Stimulated activated CD8-positive, alpha-beta memory T cell treated with anti-CD3 and anti-CD28 coated beads, Interleukin-7, amount 100 ng/mL, for 48 hours (primary cell): ENCODE measurements at regions not wholly inside any gene's neighbourhood (a gene's known extent, or its start where the extent isn't known, plus 50 kb on each side); places are given as distances from the start of the nearest gene placed in this dataset.
"Not testable (repeated sequence)": the region's sequence is repeated elsewhere in the genome, so short reads cannot be mapped to it uniquely, and the experiment has no call there.

Experiments used
- DNase-seq, 2 donors: peaks; one replicate each; pipeline ENCODE4 v3.0.0-alpha.2; 2020; ENCODE audit warnings: low read depth in 1 of 2; ENCODE audit errors: extremely low read depth in 1 of 2

DNA sequence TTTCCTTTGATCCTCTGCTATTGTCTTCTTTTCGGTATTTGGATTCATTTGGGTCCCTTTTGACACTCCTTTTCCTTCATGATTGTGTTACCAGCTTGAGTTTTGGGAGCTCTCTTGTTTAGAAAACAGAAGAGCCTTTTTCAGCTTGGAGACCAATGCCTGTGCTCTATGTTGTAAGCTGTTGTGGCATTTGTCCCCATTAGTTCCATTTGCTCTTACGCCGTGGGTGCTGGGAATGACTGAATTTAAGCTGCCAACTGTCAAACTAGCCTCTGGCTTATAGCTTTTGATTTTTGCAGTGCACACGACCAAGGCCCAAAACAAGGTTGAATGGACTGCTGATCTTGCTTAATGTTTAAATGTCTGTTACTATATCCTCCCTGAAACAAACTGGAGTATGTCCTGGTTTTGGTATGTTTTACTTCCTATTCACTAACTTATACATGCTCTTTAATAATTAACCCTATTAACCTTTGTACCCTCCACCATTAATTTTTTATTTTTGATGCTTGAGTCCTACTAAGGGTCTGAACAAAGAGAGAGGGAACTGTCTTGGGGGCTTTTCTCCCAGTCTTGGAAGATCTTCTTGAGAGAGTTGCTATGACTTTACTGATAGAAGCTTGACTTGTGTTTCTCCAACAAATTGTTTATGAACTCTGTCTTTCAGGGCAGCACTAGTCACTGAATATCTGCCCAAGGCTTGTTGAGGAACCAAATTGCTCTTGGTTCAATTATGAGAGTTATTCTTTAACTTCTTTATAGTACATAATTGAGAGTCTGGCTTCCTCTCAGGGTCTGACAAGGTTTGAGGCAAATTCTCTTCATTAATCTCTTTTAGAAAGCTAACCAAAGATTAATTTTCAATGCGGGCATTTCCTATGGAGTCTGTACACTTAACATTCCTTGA lies 100.3 kb upstream of the SIRPG start:
- no peak for DNase-seq

DNA sequence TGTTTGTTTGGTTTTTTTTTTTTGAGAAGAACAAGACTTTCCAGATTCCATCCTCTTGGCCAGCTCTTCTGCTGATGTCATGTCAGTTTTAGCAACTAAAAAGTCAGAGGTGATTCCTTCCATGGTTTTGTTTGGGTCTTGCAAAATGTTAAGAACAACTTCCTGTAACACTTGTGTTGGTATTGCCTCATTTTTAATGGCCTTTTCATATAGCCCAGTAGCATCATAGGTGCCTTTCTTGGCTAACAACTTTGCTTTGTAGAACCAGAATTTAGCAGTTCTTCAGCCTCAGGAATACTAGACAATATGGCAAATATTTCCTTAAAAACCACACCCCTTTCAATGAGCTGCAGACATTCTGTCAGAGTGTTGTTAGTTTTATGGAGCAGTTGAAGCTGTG lies 99.5 kb upstream of the SIRPG start:
- DNase-seq, result no peak

DNA sequence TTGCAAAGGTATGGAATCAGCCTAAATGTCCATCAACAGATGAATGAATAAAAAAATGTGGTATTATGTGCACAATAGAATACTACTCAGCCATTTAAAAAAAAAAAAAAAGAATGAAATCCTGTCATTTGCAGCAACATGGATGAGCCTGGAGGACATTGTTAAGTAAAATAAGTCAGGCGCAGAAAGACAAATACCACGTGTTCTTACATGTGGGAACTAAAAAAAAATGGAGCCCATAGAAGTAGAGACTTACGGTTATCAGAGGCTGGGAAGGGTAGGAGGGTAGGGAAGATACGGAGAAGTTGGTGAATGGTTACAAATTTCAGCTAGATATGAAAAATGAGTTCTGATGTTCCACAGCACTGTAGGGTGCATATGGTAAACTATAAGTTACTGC lies 97.2 kb upstream of the SIRPG start:
- no peak for DNase-seq

DNA sequence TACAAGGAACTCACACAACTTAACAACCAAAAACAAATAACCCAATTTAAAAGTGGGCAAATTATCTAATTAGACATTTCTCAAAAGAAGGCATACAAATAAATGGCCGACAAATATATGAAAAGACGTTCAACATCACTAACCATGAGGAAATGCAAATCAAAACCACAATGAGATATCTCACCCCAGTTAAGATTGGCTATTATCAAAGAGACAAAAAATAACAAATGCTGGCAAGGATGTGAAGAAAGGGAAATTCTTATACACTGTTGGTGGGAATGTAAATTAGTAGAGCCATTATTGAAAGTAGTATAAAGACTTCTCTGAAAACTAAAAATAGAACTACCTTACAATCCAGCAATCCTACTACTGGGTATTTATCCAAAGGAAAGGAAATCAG lies 96.7 kb upstream of the SIRPG start:
- DNase-seq, result no peak

DNA sequence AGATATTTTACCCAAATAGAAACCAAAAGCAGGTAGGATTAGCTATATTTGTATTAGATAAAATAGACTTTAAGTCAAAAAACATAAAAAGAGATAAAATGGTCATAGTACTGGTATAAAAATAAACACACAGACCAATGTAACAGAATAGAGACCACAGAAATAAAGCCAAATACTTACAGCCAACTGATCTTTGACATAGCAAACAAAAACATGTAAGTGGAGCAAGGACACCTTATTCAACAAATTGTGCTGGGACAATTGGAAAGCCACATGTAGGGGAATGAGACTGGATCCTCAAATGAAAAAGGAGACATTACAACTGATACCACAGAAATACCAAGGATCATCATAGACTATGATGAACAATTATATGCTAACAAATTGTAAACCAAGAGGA lies 94.5 kb upstream of the SIRPG start:
- DNase-seq, result no peak

DNA sequence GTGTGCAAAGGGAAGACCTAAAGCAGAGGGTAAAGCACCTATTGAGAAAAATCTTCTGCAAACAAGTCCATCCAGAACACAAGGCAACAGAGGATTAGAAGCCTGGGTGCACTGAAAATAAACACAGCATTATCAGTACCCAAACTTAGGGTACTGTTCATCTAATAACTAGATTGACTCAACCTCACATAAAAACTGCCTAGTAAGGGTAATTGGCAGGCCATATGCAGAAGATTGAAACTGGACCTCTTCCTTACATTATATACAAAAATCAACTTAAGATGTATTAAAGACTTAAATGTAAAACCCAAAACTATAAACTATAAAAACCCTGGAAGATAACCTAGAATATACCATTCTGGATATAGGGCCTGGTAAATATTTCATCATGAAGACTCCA lies 91.2 kb upstream of the SIRPG start:
- no peak for DNase-seq

DNA sequence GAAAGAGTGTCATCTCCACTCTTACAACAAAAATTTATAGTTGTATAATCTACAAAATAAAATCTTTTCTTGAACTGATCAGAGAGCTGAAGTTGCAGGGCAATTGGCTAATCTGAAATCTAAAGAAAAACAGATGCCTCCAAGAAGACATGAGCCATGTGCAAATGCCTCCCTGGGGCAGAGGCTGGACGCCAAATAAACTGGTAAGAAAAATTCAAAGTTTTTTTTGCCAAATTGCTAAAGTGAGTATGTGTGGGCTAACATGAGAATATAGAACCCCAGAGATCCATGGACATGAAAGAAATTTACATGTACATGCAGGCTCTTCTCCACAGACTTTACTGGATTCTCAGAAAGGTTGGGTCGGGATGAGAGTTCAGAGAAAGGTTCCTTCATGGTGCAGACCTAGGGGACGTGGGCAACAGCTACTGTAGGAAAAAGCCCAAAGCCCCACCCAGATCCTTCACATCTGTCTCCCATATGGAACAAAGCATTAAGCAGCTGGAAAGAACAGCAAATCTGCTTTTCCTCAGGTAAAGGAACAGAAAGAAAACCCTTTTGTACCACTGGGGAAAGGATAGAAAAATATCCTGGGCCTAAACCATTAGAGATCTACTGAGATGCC lies 90.5 kb upstream of the SIRPG start:
- no peak for DNase-seq

DNA sequence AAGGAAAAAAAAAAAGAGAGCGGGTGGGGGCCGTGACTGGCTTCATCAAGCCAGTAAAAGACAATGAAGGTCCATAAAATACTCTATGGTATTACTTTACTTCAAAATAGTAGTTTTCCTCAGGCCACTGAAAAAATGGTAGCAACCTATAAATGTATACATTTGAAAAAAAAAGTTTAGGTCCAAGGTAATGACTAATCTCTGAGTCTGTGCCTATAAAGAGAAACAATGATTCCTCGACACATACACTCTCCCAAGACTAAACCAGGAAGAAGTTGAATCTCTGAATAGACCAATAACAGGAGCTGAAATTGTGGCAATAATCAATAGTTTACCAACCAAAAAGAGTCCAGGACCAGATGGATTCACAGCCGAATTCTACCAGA lies 84.5 kb upstream of the SIRPG start:
- not testable (repeated sequence) for DNase-seq

DNA sequence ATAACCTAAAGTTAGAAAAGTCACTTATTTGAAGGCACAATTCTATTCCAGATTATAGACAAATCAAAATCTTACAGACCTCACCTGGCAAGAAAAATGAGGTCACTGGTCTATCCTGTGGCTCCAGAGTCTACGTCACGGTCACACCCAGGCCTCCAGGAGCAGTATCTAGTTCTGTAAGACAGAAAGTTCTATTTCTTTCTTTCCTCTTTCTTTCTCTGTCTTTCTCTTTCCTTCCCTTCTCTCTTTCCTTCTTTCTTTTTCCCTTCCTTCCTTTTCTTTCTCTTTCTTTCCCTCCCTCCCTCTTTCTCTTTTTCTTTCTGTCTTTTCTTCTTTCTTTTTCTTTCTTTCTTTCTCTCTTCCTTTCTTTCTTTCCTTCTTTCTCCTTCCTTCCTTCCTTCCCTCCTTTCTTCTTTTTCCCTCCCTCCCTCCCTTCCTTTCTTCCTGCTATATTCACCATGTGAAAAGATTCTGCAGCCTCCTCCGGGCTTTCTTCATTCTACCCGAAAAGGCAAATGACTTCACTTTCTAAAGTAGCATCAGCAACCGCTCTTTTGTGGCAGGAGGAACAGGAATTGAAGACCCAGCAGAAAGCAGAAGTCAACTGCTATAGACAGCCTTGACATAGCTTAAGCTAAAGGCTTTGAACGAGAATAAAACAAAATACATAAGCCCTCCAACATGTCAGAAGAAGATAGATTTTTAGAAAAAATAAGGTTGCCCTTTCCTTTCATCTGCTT lies 83.9 kb upstream of the SIRPG start:
- DNase-seq, result no peak

DNA sequence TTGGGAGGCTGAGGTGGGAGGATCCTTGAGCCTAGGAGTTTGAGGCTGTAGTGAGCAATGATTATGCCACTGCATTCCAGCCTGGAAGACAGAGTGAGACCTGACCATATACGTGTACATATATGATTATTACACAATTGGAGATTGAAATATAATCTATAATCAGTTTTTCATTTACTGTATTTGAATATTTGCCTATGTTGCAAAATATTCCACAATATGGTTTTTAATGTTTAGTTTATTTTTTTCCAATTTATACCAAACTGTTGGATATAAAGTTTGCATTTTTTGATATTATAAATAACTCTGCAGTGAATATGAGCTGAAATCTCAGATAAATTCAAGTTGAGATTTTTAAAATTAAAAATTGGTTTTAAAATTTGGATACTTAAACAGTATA lies 79.6 kb upstream of the SIRPG start:
- DNase-seq, result no peak

DNA sequence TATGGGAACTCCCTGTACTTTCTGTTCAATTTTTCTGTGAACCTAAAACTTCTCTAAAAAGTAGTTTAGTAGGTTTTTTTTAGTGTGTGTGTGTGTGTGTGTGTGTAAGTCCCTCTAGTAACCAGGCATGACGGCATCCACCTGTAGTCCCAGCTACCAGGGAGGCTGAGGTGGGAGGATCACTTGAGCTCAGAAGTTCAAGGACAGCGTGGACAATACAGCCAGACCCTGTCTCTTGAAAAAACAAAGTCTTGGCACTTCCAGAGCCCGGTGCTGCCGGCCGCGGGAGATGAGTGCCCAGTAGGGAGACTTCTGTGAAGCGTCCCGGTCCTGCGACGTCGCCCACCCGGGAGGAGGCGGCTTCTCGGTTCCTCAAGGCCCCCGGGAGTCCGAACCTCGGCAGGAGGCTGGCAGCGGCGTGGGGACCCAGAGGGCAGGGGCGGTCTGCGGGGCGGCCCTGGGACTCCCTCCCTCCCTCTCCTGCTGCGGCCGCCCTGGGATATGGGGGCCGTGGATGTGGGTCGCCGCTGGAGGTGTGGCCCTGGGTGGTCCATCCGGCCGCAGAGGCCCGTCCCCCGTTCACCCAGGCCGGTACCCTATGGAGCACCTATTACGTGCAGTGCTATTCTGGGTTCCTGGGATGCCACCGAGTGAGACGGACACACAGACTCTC lies 78.0 kb upstream of the SIRPG start:
- DNase-seq, result no peak

DNA sequence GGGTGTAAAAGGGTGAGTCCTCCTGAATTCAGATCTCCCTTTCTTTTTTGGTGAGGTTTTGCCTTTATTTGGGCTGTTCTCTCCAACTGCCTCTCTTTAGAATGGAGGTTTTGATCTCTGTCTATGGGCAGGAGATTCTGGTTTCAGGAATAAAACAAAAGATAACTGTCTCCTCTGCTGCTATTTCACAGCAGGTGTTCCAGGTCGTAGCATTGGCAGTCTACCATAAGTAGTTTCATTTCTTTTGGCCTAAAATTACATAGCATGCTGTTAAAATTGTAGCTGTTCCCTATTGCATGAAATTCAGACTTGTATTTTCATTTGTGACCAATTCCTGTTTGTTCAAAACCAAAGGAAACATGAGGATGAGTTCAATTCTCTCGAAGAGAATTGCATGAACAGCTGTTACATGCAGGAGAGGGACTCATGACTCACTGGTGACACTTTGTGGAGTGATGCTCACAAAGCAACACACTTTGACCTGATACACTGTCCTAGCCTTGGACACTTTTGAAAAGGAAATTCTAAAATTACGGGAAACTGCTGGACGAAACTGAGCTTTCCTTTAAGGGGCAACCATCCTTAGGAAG lies 76.8 kb upstream of the SIRPG start:
- no peak for DNase-seq

DNA sequence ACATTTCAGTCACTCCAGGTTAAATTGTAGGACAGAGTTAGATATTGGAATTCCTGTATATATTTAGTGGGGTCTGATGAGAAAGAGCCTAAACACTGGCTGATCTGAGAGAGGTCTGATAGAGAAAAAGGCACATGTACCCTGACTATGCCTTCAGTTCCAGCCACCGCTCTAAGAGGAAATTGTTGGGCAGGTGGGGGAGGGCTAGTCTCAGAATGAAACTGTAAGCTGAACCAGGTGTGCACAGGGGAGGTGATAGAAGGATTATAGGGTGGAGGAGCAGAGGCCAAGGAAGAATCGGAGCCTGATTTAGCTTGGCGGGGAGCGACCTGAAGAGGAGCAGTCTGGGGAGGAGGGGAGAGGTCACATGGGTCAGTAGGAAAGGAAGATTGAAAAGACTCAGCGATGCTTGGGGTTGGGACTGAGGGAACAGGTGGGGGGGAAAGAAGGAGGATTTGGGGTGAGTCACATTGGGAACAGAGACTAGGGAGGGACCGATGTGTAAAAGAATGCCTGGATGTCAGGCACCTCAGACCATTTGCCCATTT lies 74.3 kb upstream of the SIRPG start:
- not testable (repeated sequence) for DNase-seq

DNA sequence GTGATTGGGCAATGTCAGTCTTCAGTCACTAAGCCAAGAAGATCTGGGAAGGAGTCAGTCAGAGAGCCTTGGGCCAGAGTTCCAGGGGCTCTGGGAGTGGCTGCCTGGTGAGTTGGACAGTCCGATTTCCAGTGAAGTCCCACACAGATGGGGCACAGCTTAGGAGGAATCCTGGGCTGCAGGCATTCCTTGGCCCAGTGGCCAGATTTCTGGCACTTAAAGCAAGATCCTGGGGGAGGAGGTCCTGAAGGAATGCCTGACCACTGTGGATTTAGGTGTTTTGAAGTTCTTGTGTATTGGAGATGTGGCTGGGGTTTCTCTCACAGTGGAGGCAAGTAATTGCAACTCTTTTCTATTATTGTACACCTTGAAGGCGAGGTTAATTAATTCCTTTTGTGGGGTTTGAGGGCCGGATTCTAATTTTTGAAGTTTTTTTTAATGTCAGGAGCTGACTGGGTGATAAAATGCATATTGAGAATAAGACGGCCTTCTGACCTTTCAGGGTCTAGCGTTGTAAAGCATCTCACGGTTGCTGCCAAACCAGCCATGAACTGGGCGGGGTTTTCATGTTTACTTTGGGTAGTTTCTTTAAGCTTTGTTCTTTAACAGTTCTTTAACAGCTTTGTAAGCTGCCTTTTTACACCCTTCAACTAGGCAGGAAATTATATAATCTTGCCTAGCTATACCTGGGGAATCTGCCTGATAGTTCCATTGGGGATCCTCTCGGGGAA lies 73.6 kb upstream of the SIRPG start:
- not testable (repeated sequence) for DNase-seq

DNA sequence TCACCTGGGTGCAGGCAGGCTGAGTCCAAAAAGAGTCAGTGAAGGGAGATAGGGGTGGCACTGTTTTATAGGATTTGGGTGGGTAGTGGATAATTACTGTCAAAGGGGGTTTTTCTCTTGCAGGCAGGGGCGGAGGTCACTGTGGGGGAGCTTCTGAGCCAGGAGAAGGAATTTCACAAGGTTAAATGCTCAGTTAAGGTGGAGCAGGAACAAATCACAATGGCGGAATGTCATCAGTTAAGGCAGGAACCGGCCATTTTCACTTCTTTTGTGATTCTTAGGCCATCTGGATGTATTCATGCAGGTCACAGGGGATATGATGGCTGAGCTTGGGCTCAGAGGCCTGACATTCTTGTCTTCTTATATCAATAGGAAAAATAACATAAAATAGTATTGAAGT lies 69.7 kb upstream of the SIRPG start:
- DNase-seq, result not testable (repeated sequence)

DNA sequence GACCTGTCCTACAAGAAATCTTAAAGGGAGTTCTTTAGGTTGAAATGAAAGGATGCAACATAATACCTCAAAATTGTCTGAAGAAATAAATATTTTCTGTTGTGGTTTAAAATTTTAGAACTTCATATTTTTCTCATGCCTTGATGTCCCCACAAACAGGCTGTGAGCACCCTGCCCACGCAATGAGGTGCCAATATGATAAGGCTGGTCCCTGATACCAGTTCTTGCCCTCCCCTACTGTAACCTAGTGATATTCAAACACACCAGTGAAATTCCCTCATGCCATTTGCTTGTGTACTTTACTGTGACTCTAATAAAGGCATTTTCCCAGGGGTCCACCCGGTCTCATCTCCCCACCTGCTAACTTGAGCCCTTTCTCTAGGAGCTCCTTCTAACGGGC lies 67.3 kb upstream of the SIRPG start:
- DNase-seq, result no peak

DNA sequence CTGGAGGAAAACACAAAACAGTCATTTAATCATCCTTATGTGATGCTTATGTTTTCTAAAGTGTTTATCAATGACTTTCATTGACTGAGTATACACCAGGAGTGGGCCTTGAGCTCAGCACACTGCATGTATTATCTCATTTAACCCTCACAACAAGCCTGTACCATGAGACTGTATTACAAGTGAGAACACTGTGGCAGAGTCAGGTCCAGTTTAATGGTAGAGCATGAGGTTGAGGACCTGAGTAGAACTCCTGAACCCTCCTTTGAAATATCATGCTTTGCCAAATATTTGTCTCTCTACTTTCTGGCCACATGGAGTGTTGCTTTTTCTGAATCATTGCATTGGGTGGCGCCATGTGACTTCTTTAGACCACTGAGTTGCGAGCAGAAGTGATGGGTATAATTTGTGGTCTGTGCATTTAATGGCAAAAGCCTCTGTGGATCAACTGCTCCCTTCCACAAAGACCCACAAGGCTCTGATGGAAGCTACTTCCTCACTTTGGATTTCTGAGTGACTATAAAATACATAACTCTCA lies 65.0 kb upstream of the SIRPG start:
- no peak for DNase-seq

DNA sequence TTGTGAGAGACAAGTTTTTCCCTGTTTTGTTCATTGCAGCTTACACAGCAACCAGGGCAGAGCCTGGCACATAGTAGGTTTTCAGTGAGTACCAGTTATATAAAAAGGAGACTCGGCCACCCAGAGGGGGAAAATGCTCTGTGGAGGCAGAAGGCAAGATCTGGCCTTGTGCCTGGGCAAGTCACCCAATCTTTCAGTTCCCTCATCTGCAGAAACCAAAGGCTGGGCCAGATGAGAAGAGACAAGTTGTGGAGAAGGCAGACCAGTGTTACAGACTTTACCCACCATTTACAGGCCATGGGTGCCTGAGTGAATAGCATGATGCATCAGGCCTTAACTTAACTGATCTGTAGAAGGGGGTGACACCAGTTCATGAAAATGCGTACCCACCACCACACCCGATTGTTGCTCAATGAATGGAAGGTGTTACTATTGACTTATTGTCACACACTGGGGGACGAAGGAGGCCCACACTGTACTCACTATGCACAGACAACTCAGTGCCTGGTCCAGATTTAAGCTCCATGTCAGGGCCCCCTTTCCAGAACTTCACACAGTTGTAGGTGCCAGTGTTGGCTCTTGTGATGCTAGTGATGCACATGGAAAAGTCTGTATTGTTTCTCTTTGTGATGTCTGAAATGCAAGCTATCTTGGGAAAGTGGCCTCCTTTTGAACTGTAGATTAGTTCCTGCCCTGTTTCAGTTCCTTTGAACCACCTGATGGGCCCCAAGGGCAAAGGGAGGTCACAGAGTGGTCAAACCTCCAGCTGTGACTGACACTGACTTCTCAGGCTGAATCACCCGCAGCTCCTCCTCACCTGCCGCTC lies 64.3 kb upstream of the SIRPG start:
- no peak for DNase-seq
